ENCODE measurements at regions not wholly inside any gene's neighbourhood (a gene's known extent, or its start where the extent isn't known, plus 50 kb on each side); places are given as distances from the start of the nearest gene placed in this dataset.
A peak's percentile ranks its signal among the peaks of the same experiment; 100 is the strongest.

DNA sequence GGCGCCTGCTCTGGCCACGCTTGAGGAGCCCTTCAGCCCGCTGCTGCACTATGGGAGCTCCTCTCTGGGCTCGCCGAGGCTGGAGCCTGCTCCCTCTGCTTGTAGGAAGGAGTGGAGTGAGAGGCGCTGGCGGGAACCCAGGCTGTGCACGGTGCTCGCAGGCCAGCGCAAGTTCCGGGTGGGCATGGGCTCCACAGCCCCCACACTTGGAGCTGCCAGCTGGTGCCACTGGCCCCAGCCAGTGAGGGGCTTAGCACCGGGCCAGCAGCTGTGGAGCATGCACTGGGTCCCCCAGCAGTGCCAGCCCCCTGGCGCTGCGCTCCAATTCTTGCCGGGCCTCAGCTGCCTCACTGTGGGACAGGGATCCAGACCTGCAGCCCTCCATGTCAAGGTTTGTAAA, 122.1 kb upstream of the CD180 start:
- WGBS, 2 donors (ENCODE audit: low coverage in 1 of 2) = 92% methylated on average over 15 of the region's 15 CpGs; no CpG with 5 or more reads in 1 of the 2 donors
- DNase-seq = no peak

DNA sequence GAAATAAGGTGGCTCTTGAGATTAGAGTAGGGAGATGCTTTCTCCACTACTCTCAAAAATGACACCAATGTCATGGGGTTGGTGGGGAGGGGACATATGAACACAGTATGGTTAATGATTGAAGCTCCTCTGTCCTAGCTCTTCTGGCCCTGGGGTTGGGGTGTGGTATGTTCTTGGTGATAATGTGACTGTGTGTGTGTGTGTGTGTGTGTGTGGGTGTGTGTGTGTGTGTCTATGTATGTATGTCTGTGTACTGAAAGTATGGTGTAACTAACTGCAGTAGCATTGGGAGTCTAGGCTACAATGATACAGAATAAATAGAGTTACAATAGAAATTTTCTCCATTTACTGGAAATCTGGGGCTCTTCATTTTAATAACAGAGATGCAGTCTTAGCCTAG, 121.0 kb upstream of the CD180 start:
- no peaks in the 10 kb centered on the region for H3K27me3 ChIP-seq
- H3K36me3 ChIP-seq = no peaks in the 10 kb centered on the region
- H3K4me1 ChIP-seq = no peaks in the 10 kb centered on the region
- H3K27ac ChIP-seq = no peak overlapping the region
- in situ Hi-C loops (cut with MboI; ENCODE audit: low pct_ligation_motif_present in 1 of 4, low pct_unique_long_range_greater_than_20kb in 1 of 4, low sequenced_read_pairs in 3 of 4) (no loop called here), intact Hi-C loops (cut with DNase I; ENCODE audit: low total_unique reads) (no loop called here)
- H3K9me3 ChIP-seq = no peaks in the 10 kb centered on the region
- H3K4me3 ChIP-seq = no peak overlapping the region
- DNase-seq = no peak
- no peak for TF ChIP-seq POLR2AphosphoS5 (IDR thresholded peaks at IDR 0.05)
- TF ChIP-seq, protein P1, sequence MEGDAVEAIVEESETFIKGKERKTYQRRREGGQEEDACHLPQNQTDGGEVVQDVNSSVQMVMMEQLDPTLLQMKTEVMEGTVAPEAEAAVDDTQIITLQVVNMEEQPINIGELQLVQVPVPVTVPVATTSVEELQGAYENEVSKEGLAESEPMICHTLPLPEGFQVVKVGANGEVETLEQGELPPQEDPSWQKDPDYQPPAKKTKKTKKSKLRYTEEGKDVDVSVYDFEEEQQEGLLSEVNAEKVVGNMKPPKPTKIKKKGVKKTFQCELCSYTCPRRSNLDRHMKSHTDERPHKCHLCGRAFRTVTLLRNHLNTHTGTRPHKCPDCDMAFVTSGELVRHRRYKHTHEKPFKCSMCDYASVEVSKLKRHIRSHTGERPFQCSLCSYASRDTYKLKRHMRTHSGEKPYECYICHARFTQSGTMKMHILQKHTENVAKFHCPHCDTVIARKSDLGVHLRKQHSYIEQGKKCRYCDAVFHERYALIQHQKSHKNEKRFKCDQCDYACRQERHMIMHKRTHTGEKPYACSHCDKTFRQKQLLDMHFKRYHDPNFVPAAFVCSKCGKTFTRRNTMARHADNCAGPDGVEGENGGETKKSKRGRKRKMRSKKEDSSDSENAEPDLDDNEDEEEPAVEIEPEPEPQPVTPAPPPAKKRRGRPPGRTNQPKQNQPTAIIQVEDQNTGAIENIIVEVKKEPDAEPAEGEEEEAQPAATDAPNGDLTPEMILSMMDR (IDR thresholded peaks at IDR 0.05) = no peak
- no peak for TF ChIP-seq EP300 (IDR thresholded peaks at IDR 0.05; ENCODE audit: low read depth)
- no peak for TF ChIP-seq POLR2A (IDR thresholded peaks at IDR 0.05)

More for the DNA sequence above, 122.1 kb upstream of the CD180 start:
- Histone ChIP-seq H3K9me3 (no peaks in the 10 kb centered on the region), H3K36me3 (no peaks in the 10 kb centered on the region), H3K4me3 (no peak overlapping the region), H3K27ac (no peak overlapping the region), H3K27me3 (no peaks in the 10 kb centered on the region), H3K4me1 (no peaks in the 10 kb centered on the region)
- in situ Hi-C loops (cut with MboI; ENCODE audit: low pct_ligation_motif_present in 1 of 4, low pct_unique_long_range_greater_than_20kb in 1 of 4, low sequenced_read_pairs in 3 of 4) (no loop called here), intact Hi-C loops (cut with DNase I; ENCODE audit: low total_unique reads) (no loop called here)
- TF ChIP-seq, protein P1 (IDR thresholded peaks at IDR 0.05) = no peak
- TF ChIP-seq EP300 (IDR thresholded peaks at IDR 0.05; ENCODE audit: low read depth) = no peak
- TF ChIP-seq POLR2AphosphoS5 (IDR thresholded peaks at IDR 0.05) = no peak
- TF ChIP-seq POLR2A (IDR thresholded peaks at IDR 0.05) = no peak

DNA sequence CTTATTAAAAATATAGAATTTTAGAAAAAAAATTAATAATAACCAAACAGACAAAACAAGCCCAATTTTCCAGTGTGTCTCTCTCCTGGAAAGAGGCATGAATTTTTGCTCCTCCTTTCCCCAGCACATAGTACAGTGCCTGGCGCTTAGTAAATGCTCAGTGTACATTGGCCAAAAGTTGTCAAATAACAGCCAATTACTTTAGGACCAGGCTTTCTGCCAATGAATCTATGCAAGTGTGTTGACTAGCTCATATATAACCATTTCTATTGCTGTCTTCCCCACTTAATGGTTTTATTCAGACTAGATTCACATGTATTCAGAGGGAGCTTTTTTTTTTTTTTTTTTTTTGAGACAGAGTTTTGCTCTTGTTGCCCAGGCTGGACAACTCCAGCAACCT, 120.1 kb upstream of the CD180 start:
- no peak overlapping the region for H3K4me3 ChIP-seq
- DNase-seq = no peak
- TF ChIP-seq POLR2A (IDR thresholded peaks at IDR 0.05) = no peak
- TF ChIP-seq, protein P1 (IDR thresholded peaks at IDR 0.05) = no peak
- TF ChIP-seq EP300 (IDR thresholded peaks at IDR 0.05; ENCODE audit: low read depth) = no peak
- TF ChIP-seq POLR2AphosphoS5 (IDR thresholded peaks at IDR 0.05) = no peak
- no peaks in the 10 kb centered on the region for H3K36me3 ChIP-seq
- no peaks in the 10 kb centered on the region for H3K4me1 ChIP-seq
- 78 to 97% methylated on average over 1 of the region's 1 CpG for WGBS, 2 donors (ENCODE audit: low coverage in 1 of 2)
- intact Hi-C loops (cut with DNase I; ENCODE audit: low total_unique reads) (no loop called here), in situ Hi-C loops (cut with MboI; ENCODE audit: low pct_ligation_motif_present in 1 of 4, low pct_unique_long_range_greater_than_20kb in 1 of 4, low sequenced_read_pairs in 3 of 4) (no loop called here)
- H3K9me3 ChIP-seq = no peaks in the 10 kb centered on the region
- no peaks in the 10 kb centered on the region for H3K27me3 ChIP-seq
- H3K27ac ChIP-seq = no peak overlapping the region

- Histone ChIP-seq H3K27ac (peak overlapping the region in 1 of 4 donors; percentile 29), H3K4me3 (no peak overlapping the region), H3K36me3 (no peaks in the 10 kb centered on the region), H3K9me3 (no peaks in the 10 kb centered on the region), H3K27me3 (no peaks in the 10 kb centered on the region), H3K4me1 (no peaks in the 10 kb centered on the region)
- intact Hi-C loops (cut with DNase I; ENCODE audit: low total_unique reads) = no loop called here
- TF ChIP-seq POLR2AphosphoS5 (IDR thresholded peaks at IDR 0.05) (no peak), EP300 (IDR thresholded peaks at IDR 0.05; ENCODE audit: low read depth) (no peak), POLR2A (IDR thresholded peaks at IDR 0.05) (no peak)
- TF ChIP-seq, protein P1 (IDR thresholded peaks at IDR 0.05) = no peak
- no peak for DNase-seq
- in situ Hi-C loops (cut with MboI; ENCODE audit: low pct_ligation_motif_present in 1 of 4, low pct_unique_long_range_greater_than_20kb in 1 of 4, low sequenced_read_pairs in 3 of 4) = no loop called here
- WGBS, 2 donors (ENCODE audit: low coverage in 1 of 2) = 70 to 84% methylated on average over 4 to 7 of the region's 7 CpGs
Observed at GRCh38 chr5:67315082-67315989, 118.7 kb upstream of the CD180 start.
